ENCODE measurements at regions not wholly inside any gene's neighbourhood (a gene's known extent, or its start where the extent isn't known, plus 50 kb on each side); places are given as distances from the start of the nearest gene placed in this dataset.
A peak's percentile ranks its signal among the peaks of the same experiment; 100 is the strongest.
"Not testable (repeated sequence)": the region's sequence is repeated elsewhere in the genome, so short reads cannot be mapped to it uniquely, and the experiment has no call there.

GRCh38 chr2:185507719-185508118, 230.9 kb upstream of the FSIP2 start:
- no peak for DNase-seq (ENCODE audit: low spot score)

- DNase-seq (ENCODE audit: low spot score) = no peak
These were observed 228.5 kb upstream of the FSIP2 start for GRCh38 chr2:185510060-185510459.

GRCh38 chr2:185511925-185512324, 226.7 kb upstream of the FSIP2 start:
- DNase-seq (ENCODE audit: low spot score) = no peak

GRCh38 chr2:185522472-185522871, 216.1 kb upstream of the FSIP2 start:
- peak; percentile 3 for DNase-seq (ENCODE audit: low spot score)

GRCh38 chr2:185524242-185524641, 214.4 kb upstream of the FSIP2 start:
- DNase-seq (ENCODE audit: low spot score) = not testable (repeated sequence)

GRCh38 chr2:185526161-185526560, 212.4 kb upstream of the FSIP2 start:
- no peak for DNase-seq (ENCODE audit: low spot score)

- peak; percentile 71 for DNase-seq (ENCODE audit: low spot score)
These were observed 206.9 kb upstream of the FSIP2 start for GRCh38 chr2:185531721-185532120.

GRCh38 chr2:185537689-185538088, 200.9 kb upstream of the FSIP2 start:
- no peak for DNase-seq (ENCODE audit: low spot score)

- no peak for DNase-seq (ENCODE audit: low spot score)
These were observed 171.4 kb upstream of the FSIP2 start for GRCh38 chr2:185567196-185567595.

- DNase-seq (ENCODE audit: low spot score) = no peak
These were observed 170.7 kb upstream of the FSIP2 start for GRCh38 chr2:185567940-185568339.

- no peak for DNase-seq (ENCODE audit: low spot score)
These were observed 160.3 kb upstream of the FSIP2 start for GRCh38 chr2:185578322-185578721.

GRCh38 chr2:185583058-185583816, 155.4 kb upstream of the FSIP2 start:
- peak; percentile 98 for DNase-seq (ENCODE audit: low spot score)

GRCh38 chr2:185585165-185585564, 153.4 kb upstream of the FSIP2 start:
- not testable (repeated sequence) for DNase-seq (ENCODE audit: low spot score)

GRCh38 chr2:185591276-185591675, 147.3 kb upstream of the FSIP2 start:
- DNase-seq (ENCODE audit: low spot score) = not testable (repeated sequence)

- no peak for DNase-seq (ENCODE audit: low spot score)
These were observed 130.7 kb upstream of the FSIP2 start for GRCh38 chr2:185607945-185608344.

GRCh38 chr2:185608799-185609198, 129.8 kb upstream of the FSIP2 start:
- DNase-seq (ENCODE audit: low spot score) = peak; percentile 31

GRCh38 chr2:185610301-185610700, 128.3 kb upstream of the FSIP2 start:
- no peak for DNase-seq (ENCODE audit: low spot score)

- peak; percentile 17 for DNase-seq (ENCODE audit: low spot score)
These were observed 120.0 kb upstream of the FSIP2 start for GRCh38 chr2:185618625-185619024.

- no peak for DNase-seq (ENCODE audit: low spot score)
These were observed 113.0 kb upstream of the FSIP2 start for GRCh38 chr2:185625604-185626003.

GRCh38 chr2:185628985-185629384, 109.6 kb upstream of the FSIP2 start:
- DNase-seq (ENCODE audit: low spot score) = peak; percentile 36

GRCh38 chr2:185633621-185634020, 105.0 kb upstream of the FSIP2 start:
- no peak for DNase-seq (ENCODE audit: low spot score)

GRCh38 chr2:185638771-185639170, 99.8 kb upstream of the FSIP2 start:
- DNase-seq (ENCODE audit: low spot score) = no peak

- DNase-seq (ENCODE audit: low spot score) = no peak
These were observed 98.0 kb upstream of the FSIP2 start for GRCh38 chr2:185640588-185640987.

- DNase-seq (ENCODE audit: low spot score) = no peak
These were observed 95.2 kb upstream of the FSIP2 start for GRCh38 chr2:185643434-185643833.

All from H4 (cell line).